GDM1 (cell line): ENCODE measurements at regions not wholly inside any gene's neighbourhood (a gene's known extent, or its start where the extent isn't known, plus 50 kb on each side); places are given as distances from the start of the nearest gene placed in this dataset.

Source experiments
- DNase-seq: peaks from one replicate; lab custom pipeline; 2025; lab: John Stamatoyannopoulos, UW

DNA sequence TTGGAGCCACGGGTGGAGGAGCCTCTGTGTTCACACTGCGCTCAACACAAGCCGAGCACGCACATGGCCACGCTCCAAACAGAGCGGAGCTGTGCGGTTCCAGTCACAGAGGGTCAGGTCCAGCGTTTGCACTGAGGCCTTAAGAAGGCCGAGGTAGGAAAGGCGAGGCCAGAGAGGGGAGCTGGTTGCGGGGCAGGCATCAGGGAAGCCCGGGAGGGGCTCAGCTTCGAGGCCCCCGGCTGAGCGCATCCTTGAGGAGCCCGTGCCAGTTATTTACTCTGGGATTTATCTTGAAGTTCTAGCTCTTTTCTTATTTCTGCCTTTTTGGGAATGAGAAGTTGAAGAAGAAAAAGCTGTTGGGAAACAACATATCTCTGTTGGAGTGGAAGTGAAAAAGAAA is 140.8 kb downstream of the IRX1 start:
- DNase-seq, result no peak

- no peak for DNase-seq
These were observed 141.3 kb downstream of the IRX1 start for GRCh38 chr5:3736926-3737325.

DNA sequence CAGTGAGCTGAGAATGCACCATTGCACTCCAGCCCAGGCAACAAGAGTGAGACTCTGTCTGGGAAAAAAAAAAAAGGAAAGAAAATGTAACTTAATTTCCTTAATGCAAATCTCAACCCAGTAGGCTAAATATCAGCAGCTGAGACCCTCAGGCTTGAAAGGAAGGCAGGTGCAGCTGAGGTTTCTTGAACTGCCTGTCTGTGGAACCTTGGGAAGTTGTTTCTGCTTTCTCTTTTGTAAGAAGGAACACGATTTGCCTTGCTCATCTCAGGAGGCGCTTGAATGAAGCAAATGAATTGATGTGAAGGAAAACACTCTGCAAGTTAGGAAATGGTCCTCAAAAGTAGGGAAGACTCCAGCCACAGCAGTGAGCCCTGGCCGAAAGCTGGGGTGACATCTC is 143.3 kb downstream of the IRX1 start:
- DNase-seq, result no peak

- no peak for DNase-seq
These were observed 145.1 kb downstream of the IRX1 start for GRCh38 chr5:3740546-3741373.

- no peak for DNase-seq
These were observed 145.7 kb downstream of the IRX1 start for GRCh38 chr5:3741374-3741770.

GRCh38 chr5:3742750-3743149 is 147.1 kb downstream of the IRX1 start:
- DNase-seq, result no peak

GRCh38 chr5:3751846-3752245 is 156.2 kb downstream of the IRX1 start:
- no peak for DNase-seq

GRCh38 chr5:3778000-3778550 is 182.4 kb downstream of the IRX1 start:
- no peak for DNase-seq

GRCh38 chr5:3778945-3779344 is 183.3 kb downstream of the IRX1 start:
- DNase-seq, result no peak

DNA sequence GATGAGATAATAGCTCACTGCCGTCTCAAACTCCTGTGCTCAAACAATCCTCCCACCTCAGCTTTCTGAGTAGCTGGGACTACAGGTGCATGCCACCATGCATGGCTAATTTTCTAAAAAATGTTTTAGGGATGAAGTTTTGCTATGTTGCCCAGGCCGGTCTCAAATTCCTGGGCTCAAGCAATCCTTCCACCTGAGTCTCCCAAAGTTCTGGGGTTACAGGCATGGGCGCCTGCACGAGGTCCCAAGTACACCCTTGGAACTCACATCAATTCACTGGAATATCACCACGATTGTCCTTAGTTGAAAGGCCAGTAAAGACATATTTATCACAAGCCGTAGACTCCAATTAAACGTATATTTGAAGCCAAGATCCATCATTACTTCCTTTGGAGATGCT is 184.6 kb downstream of the IRX1 start:
- DNase-seq, result no peak

DNA sequence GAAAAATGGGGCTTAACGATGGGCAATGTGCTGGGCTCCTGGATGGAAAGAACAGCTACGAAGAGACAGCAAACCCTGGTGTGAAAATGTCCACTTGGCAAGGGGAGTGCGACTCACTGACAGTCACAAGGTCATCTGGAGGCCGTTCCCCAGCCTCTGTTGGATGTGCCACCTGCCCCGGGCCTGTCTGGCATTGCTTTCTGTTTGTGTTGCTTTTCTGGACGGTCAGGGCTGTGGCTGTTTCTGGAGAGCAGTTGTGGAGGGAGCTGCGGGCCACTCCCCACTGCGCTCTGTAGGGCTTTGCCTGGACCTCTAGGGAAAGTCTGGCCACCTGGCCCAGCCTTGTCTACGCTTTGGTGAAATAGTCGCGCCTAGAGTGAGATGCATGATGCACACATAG is 185.3 kb downstream of the IRX1 start:
- DNase-seq, result no peak

GRCh38 chr5:3784854-3785253 is 189.2 kb downstream of the IRX1 start:
- DNase-seq, result no peak

DNA sequence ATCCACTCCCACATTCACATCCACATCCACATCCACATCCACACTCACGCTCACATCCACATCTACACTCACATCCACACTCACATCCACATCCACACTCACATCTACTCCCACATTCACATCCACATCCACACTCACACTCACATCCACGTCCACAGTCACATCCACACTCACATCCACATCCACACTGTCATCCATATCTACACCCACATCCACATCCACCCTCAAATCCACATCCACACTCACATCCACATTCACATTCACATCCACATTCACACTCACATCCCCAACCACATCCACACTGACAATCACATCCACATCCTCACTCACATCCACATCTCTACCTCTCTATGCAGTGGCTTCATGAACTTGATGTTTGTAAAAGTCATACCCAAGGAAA is 190.5 kb downstream of the IRX1 start:
- no peak for DNase-seq

DNA sequence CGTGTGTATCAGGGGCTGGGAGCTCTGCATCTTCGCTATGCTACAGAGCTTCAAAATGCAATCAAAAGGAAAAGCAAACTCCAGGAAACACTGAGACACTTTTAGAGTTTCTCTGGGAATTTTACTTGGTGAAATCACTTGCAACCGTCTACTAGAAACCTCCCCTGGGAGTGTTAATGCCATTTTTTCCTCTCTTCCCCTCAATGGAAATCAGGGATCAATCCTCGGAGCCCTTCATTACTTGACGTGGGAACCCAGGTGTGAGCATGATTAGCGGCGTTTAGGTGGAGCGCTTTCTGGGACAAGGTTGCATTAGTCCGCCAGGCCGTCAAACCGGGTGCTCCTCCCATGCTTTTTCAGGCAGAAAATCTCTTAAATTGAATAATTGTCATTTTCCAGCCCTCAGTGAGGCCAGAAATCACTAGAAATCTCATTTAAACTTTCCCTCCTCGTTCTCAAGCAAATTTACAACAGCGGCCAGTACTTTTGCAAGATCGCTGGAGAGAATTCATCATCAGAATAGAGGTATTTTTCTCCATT is 191.3 kb downstream of the IRX1 start:
- DNase-seq, result no peak

DNA sequence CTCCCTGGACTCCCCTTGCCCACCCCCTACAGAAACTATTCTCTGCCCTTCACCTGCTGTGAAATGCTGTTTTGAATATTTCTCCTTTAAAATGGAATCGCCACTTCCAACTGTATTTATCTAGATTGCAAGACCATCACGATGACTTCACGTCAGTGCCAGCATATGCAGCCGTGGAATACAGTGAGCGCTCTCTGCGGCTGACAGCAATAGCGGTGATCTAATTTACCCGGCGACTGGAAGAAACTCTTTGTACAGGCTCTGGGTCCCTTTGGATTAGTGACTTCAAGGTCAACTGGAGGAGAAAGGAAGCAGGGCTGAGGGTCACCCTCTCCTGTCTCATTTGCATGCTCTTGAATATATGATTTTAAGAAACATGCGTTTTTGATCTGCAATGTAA is 192.0 kb downstream of the IRX1 start:
- DNase-seq, result no peak

DNA sequence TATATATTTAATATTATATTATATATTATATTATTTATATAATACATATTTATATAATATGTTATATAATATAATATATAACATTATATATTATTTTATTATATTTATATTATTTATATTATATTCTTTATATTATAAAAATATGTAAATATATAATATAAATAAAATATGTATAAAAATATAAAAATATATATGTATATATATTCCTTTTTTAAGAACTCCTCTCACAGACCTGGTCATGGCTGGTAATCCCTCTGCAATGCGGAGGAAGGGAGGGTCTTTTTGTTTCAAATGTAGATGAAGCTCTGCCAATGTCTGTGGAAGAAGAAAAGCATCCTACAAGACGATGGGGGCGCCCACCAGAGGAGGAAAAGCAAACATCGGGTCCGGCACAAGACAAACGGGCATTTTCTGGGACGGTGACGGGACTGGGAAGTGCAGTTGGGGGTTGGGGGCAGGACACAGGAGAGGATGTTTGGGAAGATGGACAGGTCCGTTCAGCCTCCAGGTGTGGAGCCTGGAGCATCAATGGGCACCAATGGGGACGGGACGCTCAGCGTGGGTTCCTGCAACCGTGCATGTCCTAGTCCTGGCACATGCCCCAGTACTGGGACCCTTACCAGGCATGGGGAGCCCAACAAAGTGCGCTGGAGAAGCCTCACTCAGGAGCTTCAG is 194.0 kb downstream of the IRX1 start:
- DNase-seq, result no peak

GRCh38 chr5:3793162-3793561 is 197.5 kb downstream of the IRX1 start:
- no peak for DNase-seq

- DNase-seq, result no peak
These were observed 199.0 kb downstream of the IRX1 start for GRCh38 chr5:3794611-3795010.

GRCh38 chr5:3796736-3797135 is 201.1 kb downstream of the IRX1 start:
- DNase-seq, result no peak

DNA sequence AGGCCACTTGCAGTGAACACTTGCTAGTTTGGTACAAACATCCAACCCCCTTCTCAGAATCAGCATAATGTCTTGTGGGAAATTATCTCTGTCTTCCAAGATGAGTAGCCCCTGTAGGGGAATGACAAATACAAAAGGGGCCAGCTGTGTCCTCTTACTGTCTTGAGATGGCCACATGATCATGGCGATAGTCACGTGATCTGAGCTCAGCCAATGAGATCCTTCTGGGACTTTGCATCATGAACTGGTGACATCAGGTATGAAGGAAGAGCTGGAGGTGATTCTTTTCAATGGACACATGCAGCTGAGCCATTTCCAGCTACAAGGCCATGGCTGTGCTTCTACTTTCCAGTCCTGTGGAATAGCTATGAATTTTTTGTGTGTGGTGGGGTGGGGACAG is 206.3 kb downstream of the IRX1 start:
- no peak for DNase-seq

GRCh38 chr5:3809455-3809854 is 213.8 kb downstream of the IRX1 start:
- no peak for DNase-seq

DNA sequence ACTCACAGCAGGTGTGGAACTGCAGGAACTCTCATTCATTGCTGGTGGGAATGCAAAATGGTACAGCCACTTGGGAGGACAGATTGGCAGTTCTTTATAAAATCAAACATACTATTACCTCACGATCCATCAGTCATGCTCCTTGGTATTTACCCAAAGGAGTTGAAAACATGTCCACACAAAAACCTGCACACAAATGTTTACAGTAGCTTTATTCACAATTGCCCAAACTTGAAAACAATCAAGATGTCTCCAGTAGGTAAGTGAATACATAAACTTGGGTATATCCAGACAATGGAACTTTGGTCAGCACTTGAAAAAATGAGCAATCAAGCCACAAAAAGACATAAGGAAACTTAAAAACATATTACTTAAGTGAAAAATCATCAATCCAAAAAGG is 215.5 kb downstream of the IRX1 start:
- DNase-seq, result no peak

GRCh38 chr5:3818624-3819023 is 223.0 kb downstream of the IRX1 start:
- no peak for DNase-seq
